ENCODE measurements at regions not wholly inside any gene's neighbourhood (a gene's known extent, or its start where the extent isn't known, plus 50 kb on each side); places are given as distances from the start of the nearest gene placed in this dataset.

- no peak for TF ChIP-seq EZH2 (IDR thresholded peaks at IDR 0.05; ENCODE audit: borderline replicate concordance, low read depth, low read length, severe bottlenecking)
- TF ChIP-seq CTCF (IDR thresholded peaks at IDR 0.05; ENCODE audit: borderline replicate concordance, extremely low read depth, low read length, poor library complexity, severe bottlenecking), result no peak
Measured at GRCh38 chr4:126512979-126513378, 1119.8 kb upstream of the INTU start.
